ENCODE measurements at regions not wholly inside any gene's neighbourhood (a gene's known extent, or its start where the extent isn't known, plus 50 kb on each side); places are given as distances from the start of the nearest gene placed in this dataset.
A peak's percentile ranks its signal among the peaks of the same experiment; 100 is the strongest.

GRCh38 chr12:107304588-107305532 lies 211.5 kb upstream of the CRY1 start:
- no peaks in the 10 kb centered on the region for H3K9me3 ChIP-seq
- H3K4me3 Mint-ChIP-seq: no peak overlapping the region
- H3K4me3 ChIP-seq (ENCODE audit: control insufficient read depth in 1 of 2, extremely low read depth in 1 of 2, low read length in 1 of 2): no peak overlapping the region
- ChIA-PET CTCF (interaction anchor here in 1 of 2 donors (0.9 to 1.4 kb wide), 2 partner anchors 16 to 99 kb away, joined by 3 to 4 read pairs; no protein-coding TSS in a partner anchor), POLR2A (no interaction called here)
- no peaks in the 10 kb centered on the region for H3K36me3 Mint-ChIP-seq
- H3K9me3 Mint-ChIP-seq: no peaks in the 10 kb centered on the region
- H3K4me1 ChIP-seq (ENCODE audit: control insufficient read depth in 1 of 2, extremely low read depth in 1 of 2, insufficient read depth in 2 of 2, low read length in 2 of 2): peaks cover 6 to 8% of the 10 kb centered on the region in 2 experiments
- peaks cover 14 to 19% (median 18%) of the 10 kb centered on the region in 3 donors for H3K4me1 Mint-ChIP-seq
- DNase-seq (no peak), ATAC-seq (replicated peaks in 1 of 4) (no peak)
- no peaks in the 10 kb centered on the region for H3K27me3 ChIP-seq (replicated peaks in 1 of 2; ENCODE audit: control insufficient read depth in 2 of 2, extremely low read depth in 1 of 2, insufficient read depth in 2 of 2, low read length in 1 of 2)
- no peak overlapping the region for H3K27ac Mint-ChIP-seq
- peaks cover 0 to 3% of the 10 kb centered on the region in 2 donors for H3K27me3 Mint-ChIP-seq
- 83% methylated on average over 1 of the region's 2 CpGs for WGBS (ENCODE audit: insufficient coverage)
- no peaks in the 10 kb centered on the region for H3K36me3 ChIP-seq (ENCODE audit: control insufficient read depth in 2 of 2, extremely low read depth in 1 of 2, insufficient read depth in 1 of 2, low read length in 1 of 2)
- no peak overlapping the region for H3K27ac ChIP-seq (ENCODE audit: low read length)

- Mint-ChIP-seq H3K36me3 (no peaks in the 10 kb centered on the region), H3K9me3 (no peaks in the 10 kb centered on the region), H3K27me3 (peaks cover 0 to 3% of the 10 kb centered on the region in 2 donors), H3K27ac (no peak overlapping the region), H3K4me1 (peaks cover 14 to 22% (median 19%) of the 10 kb centered on the region in 3 donors), H3K4me3 (no peak overlapping the region)
- DNase-seq: no peak
- WGBS (ENCODE audit: insufficient coverage): 33% methylated on average over 1 of the region's 5 CpGs
- Histone ChIP-seq H3K9me3 (no peaks in the 10 kb centered on the region), H3K4me3 (ENCODE audit: control insufficient read depth in 1 of 2, extremely low read depth in 1 of 2, low read length in 1 of 2) (no peak overlapping the region), H3K27ac (ENCODE audit: low read length) (no peak overlapping the region), H3K36me3 (ENCODE audit: control insufficient read depth in 2 of 2, extremely low read depth in 1 of 2, insufficient read depth in 1 of 2, low read length in 1 of 2) (no peaks in the 10 kb centered on the region), H3K4me1 (ENCODE audit: control insufficient read depth in 1 of 2, extremely low read depth in 1 of 2, insufficient read depth in 2 of 2, low read length in 2 of 2) (peaks cover 6 to 8% of the 10 kb centered on the region in 2 experiments), H3K27me3 (replicated peaks in 1 of 2; ENCODE audit: control insufficient read depth in 2 of 2, extremely low read depth in 1 of 2, insufficient read depth in 2 of 2, low read length in 1 of 2) (no peaks in the 10 kb centered on the region)
- ATAC-seq (replicated peaks in 1 of 4): no peak
- ChIA-PET CTCF (interaction anchor here in 1 of 2 donors (0.9 kb wide), 1 partner anchor 14 kb away, joined by 4 read pairs; no protein-coding TSS in a partner anchor), POLR2A (no interaction called here)
These were observed 212.9 kb upstream of the CRY1 start for GRCh38 chr12:107306141-107306659.

GRCh38 chr12:107308310-107308709 lies 215.0 kb upstream of the CRY1 start:
- H3K9me3 Mint-ChIP-seq: no peaks in the 10 kb centered on the region
- no peak for DNase-seq
- Histone ChIP-seq H3K27ac (ENCODE audit: low read length) (no peak overlapping the region), H3K36me3 (ENCODE audit: control insufficient read depth in 2 of 2, extremely low read depth in 1 of 2, insufficient read depth in 1 of 2, low read length in 1 of 2) (no peaks in the 10 kb centered on the region), H3K9me3 (no peaks in the 10 kb centered on the region), H3K4me1 (ENCODE audit: control insufficient read depth in 1 of 2, extremely low read depth in 1 of 2, insufficient read depth in 2 of 2, low read length in 2 of 2) (peaks cover 6 to 8% of the 10 kb centered on the region in 2 experiments), H3K27me3 (replicated peaks in 1 of 2; ENCODE audit: control insufficient read depth in 2 of 2, extremely low read depth in 1 of 2, insufficient read depth in 2 of 2, low read length in 1 of 2) (no peaks in the 10 kb centered on the region), H3K4me3 (ENCODE audit: control insufficient read depth in 1 of 2, extremely low read depth in 1 of 2, low read length in 1 of 2) (no peak overlapping the region)
- H3K4me1 Mint-ChIP-seq: peaks cover 14 to 22% (median 21%) of the 10 kb centered on the region in 3 donors
- H3K27ac Mint-ChIP-seq: no peak overlapping the region
- H3K27me3 Mint-ChIP-seq: peaks cover 0 to 3% of the 10 kb centered on the region in 2 donors
- POLR2A ChIA-PET: interaction anchor here in 1 of 2 donors (0.9 kb wide), 1 partner anchor 13 kb away, joined by 3 read pairs; no protein-coding TSS in a partner anchor
- CTCF ChIA-PET: no interaction called here
- ATAC-seq (replicated peaks in 1 of 4): no peak
- no peak overlapping the region for H3K4me3 Mint-ChIP-seq
- no peaks in the 10 kb centered on the region for H3K36me3 Mint-ChIP-seq

- no peak overlapping the region for H3K27ac ChIP-seq (ENCODE audit: low read length)
- POLR2A ChIA-PET: interaction anchor here (0.7 to 0.9 kb wide), 3 partner anchors 12 to 229 kb away, joined by 3 to 5 read pairs (median 3); no protein-coding TSS in a partner anchor
- peaks cover 6 to 8% of the 10 kb centered on the region in 2 experiments for H3K4me1 ChIP-seq (ENCODE audit: control insufficient read depth in 1 of 2, extremely low read depth in 1 of 2, insufficient read depth in 2 of 2, low read length in 2 of 2)
- Mint-ChIP-seq H3K4me3 (no peak overlapping the region), H3K27me3 (peaks cover 0 to 3% of the 10 kb centered on the region in 2 donors), H3K36me3 (no peaks in the 10 kb centered on the region), H3K4me1 (peaks cover 14 to 22% (median 21%) of the 10 kb centered on the region in 3 donors), H3K27ac (peak overlapping the region; percentile 17 to 48), H3K9me3 (no peaks in the 10 kb centered on the region)
- peak; percentile 75 to 99 (median 92) for ATAC-seq (replicated peaks in 1 of 4)
- no peak overlapping the region for H3K4me3 ChIP-seq (ENCODE audit: control insufficient read depth in 1 of 2, extremely low read depth in 1 of 2, low read length in 1 of 2)
- H3K9me3 ChIP-seq: no peaks in the 10 kb centered on the region
- DNase-seq: peak in 23 of 35 experiments; percentile 3 to 52 (median 26)
- H3K27me3 ChIP-seq (replicated peaks in 1 of 2; ENCODE audit: control insufficient read depth in 2 of 2, extremely low read depth in 1 of 2, insufficient read depth in 2 of 2, low read length in 1 of 2): no peaks in the 10 kb centered on the region
- no peaks in the 10 kb centered on the region for H3K36me3 ChIP-seq (ENCODE audit: control insufficient read depth in 2 of 2, extremely low read depth in 1 of 2, insufficient read depth in 1 of 2, low read length in 1 of 2)
- 4% methylated on average over 4 of the region's 4 CpGs for WGBS (ENCODE audit: insufficient coverage)
- CTCF ChIA-PET: interaction anchor here in 1 of 2 donors (0.9 kb wide), 1 partner anchor 93 kb away, joined by 4 read pairs; no protein-coding TSS in a partner anchor
These were observed 215.7 kb upstream of the CRY1 start for GRCh38 chr12:107309020-107309419.

- H3K4me1 Mint-ChIP-seq: peaks cover 14 to 22% (median 21%) of the 10 kb centered on the region in 3 donors
These were observed 217.3 kb upstream of the CRY1 start for GRCh38 chr12:107310621-107311020.

GRCh38 chr12:107311682-107312081 lies 218.3 kb upstream of the CRY1 start:
- Mint-ChIP-seq H3K27ac (no peak overlapping the region), H3K4me1 (peaks cover 14 to 22% (median 21%) of the 10 kb centered on the region in 3 donors), H3K27me3 (peaks cover 0 to 3% of the 10 kb centered on the region in 2 donors), H3K4me3 (no peak overlapping the region), H3K36me3 (no peaks in the 10 kb centered on the region), H3K9me3 (no peaks in the 10 kb centered on the region)
- Histone ChIP-seq H3K27me3 (replicated peaks in 1 of 2; ENCODE audit: control insufficient read depth in 2 of 2, extremely low read depth in 1 of 2, insufficient read depth in 2 of 2, low read length in 1 of 2) (no peaks in the 10 kb centered on the region), H3K9me3 (no peaks in the 10 kb centered on the region), H3K4me3 (ENCODE audit: control insufficient read depth in 1 of 2, extremely low read depth in 1 of 2, low read length in 1 of 2) (no peak overlapping the region), H3K27ac (ENCODE audit: low read length) (no peak overlapping the region), H3K36me3 (ENCODE audit: control insufficient read depth in 2 of 2, extremely low read depth in 1 of 2, insufficient read depth in 1 of 2, low read length in 1 of 2) (no peaks in the 10 kb centered on the region), H3K4me1 (ENCODE audit: control insufficient read depth in 1 of 2, extremely low read depth in 1 of 2, insufficient read depth in 2 of 2, low read length in 2 of 2) (peaks cover 6 to 8% of the 10 kb centered on the region in 2 experiments)
- ChIA-PET CTCF (no interaction called here), POLR2A (interaction anchor here in 1 of 2 donors (0.5 kb wide), 1 partner anchor 75 kb away, joined by 3 read pairs; no protein-coding TSS in a partner anchor)
- no peak for DNase-seq
- 73% methylated on average over 3 of the region's 5 CpGs for WGBS (ENCODE audit: insufficient coverage)
- no peak for ATAC-seq (replicated peaks in 1 of 4)

More at GRCh38 chr12:107310621-107311020, 217.3 kb upstream of the CRY1 start:
- Histone ChIP-seq H3K27me3 (replicated peaks in 1 of 2; ENCODE audit: control insufficient read depth in 2 of 2, extremely low read depth in 1 of 2, insufficient read depth in 2 of 2, low read length in 1 of 2) (no peaks in the 10 kb centered on the region), H3K4me3 (ENCODE audit: control insufficient read depth in 1 of 2, extremely low read depth in 1 of 2, low read length in 1 of 2) (no peak overlapping the region), H3K4me1 (ENCODE audit: control insufficient read depth in 1 of 2, extremely low read depth in 1 of 2, insufficient read depth in 2 of 2, low read length in 2 of 2) (peaks cover 6 to 8% of the 10 kb centered on the region in 2 experiments), H3K27ac (ENCODE audit: low read length) (no peak overlapping the region), H3K9me3 (no peaks in the 10 kb centered on the region), H3K36me3 (ENCODE audit: control insufficient read depth in 2 of 2, extremely low read depth in 1 of 2, insufficient read depth in 1 of 2, low read length in 1 of 2) (no peaks in the 10 kb centered on the region)
- ATAC-seq (replicated peaks in 1 of 4): no peak
- no peaks in the 10 kb centered on the region for H3K9me3 Mint-ChIP-seq
- H3K27me3 Mint-ChIP-seq: peaks cover 0 to 3% of the 10 kb centered on the region in 2 donors
- no peak overlapping the region for H3K4me3 Mint-ChIP-seq
- CTCF ChIA-PET: no interaction called here
- no peak overlapping the region for H3K27ac Mint-ChIP-seq
- POLR2A ChIA-PET: interaction anchor here in 1 of 2 donors (0.7 kb wide), 1 partner anchor 9 kb away, joined by 3 read pairs; no protein-coding TSS in a partner anchor
- no peaks in the 10 kb centered on the region for H3K36me3 Mint-ChIP-seq
- DNase-seq: no peak
- WGBS (ENCODE audit: insufficient coverage): 89% methylated on average over 3 of the region's 4 CpGs

Measured in T-cell (primary cell).